HepG2 (cell line): ENCODE measurements at regions not wholly inside any gene's neighbourhood (a gene's known extent, or its start where the extent isn't known, plus 50 kb on each side); places are given as distances from the start of the nearest gene placed in this dataset.

Experiments
- ATAC-seq: fragments of 200-7000 bp; cut with Tn5 transposase; 3 replicates; pipeline ENCODE4 v1.9.1; 2020; ENCODE audit warnings: mild to moderate bottlenecking, moderate library complexity
- BruUV-seq: library from RNA; stranded (reverse); fragments of 400-500 nt; replicated peaks from 2 replicates; lab custom pipeline; 2021; lab: Mats Ljungman, UMichigan
- CTCF ChIA-PET: fragments of 300-600 bp; formaldehyde crosslinking; extraction: SDS; loops from one replicate; lab custom pipeline; 2021; ENCODE audit warnings: low total read pairs, inconsistent platforms, low intra/inter-chr PET ratio; lab: Yijun Ruan, JAX
- POLR2A ChIA-PET: fragments of 350-600 bp; sonication (Branson Sonifier 250); formaldehyde crosslinking; loops from one replicate; lab custom pipeline; 2020; ENCODE audit warnings: antibody characterized with exemption, inconsistent platforms; lab: Yijun Ruan, JAX
- DNase-seq: peaks from one replicate; pipeline ENCODE4 v3.0.0-alpha.2; 2015; ENCODE audit warnings: low spot score
- FAIRE-seq: peaks from 3 replicates; lab custom pipeline; 2011; peaks lifted over from hg19 to GRCh38; lab: Jason Lieb, UNC
- H2AFZ ChIP-seq: one replicate; pipeline ENCODE4 v1.6.1; 2011; ENCODE audit warnings: low read length, inconsistent platforms
- H3K27ac ChIP-seq: fragments of 300-600 bp; 3 replicates; pipeline ENCODE4 v1.8.0; 2011; ENCODE audit warnings: mixed run types, mild to moderate bottlenecking, mixed read lengths, low read length, inconsistent platforms; ENCODE audit not compliant: insufficient read depth; ENCODE audit errors: extremely low read length
- H3K27me3 ChIP-seq, 2 experiments: fragments of 200-600 bp in 1 of 2; 2 replicates in 1 of 2; 3 replicates in 1 of 2; pipeline versions ENCODE4 v1.6.0 to v1.8.0; 2011; ENCODE audit warnings: low read length in 2 of 2, mild to moderate bottlenecking in 2 of 2, moderate library complexity in 2 of 2, inconsistent platforms in 1 of 2; ENCODE audit not compliant: insufficient read depth in 2 of 2, control insufficient read depth in 1 of 2
- H3K36me3 ChIP-seq, 2 experiments: fragments of 200-600 bp in 1 of 2; replicated peaks in 1 of 2; 2 replicates in 1 of 2; 3 replicates in 1 of 2; pipeline versions ENCODE4 v1.5.1 to v1.8.0; 2011; ENCODE audit warnings: low read length in 2 of 2, inconsistent platforms in 1 of 2; ENCODE audit not compliant: insufficient read depth in 2 of 2, control insufficient read depth in 1 of 2
- H3K4me1 ChIP-seq: 2 replicates; pipeline ENCODE4 v1.5.1; 2012; ENCODE audit warnings: low read length, inconsistent platforms; ENCODE audit not compliant: insufficient read depth
- H3K4me2 ChIP-seq: 2 replicates; pipeline ENCODE4 v1.6.0; 2011; ENCODE audit warnings: low read depth, low read length, inconsistent platforms
- H3K4me3 ChIP-seq, 3 experiments: fragments of 200-600 bp in 1 of 3; sonication (generic), shearing (Covaris generic) in 1 of 3; replicated peaks in 1 of 3; 2 replicates each; pipeline ENCODE4 v1.5.1; 2011 to 2016; ENCODE audit warnings: low read length in 3 of 3, inconsistent platforms in 2 of 3, low read depth in 2 of 3, mild to moderate bottlenecking in 2 of 3, control low read depth in 1 of 3, mixed read lengths in 1 of 3; ENCODE audit not compliant: insufficient read depth in 1 of 3
- H3K79me2 ChIP-seq: one replicate; pipeline ENCODE4 v1.6.1; 2011; ENCODE audit warnings: low read length, inconsistent platforms; ENCODE audit not compliant: insufficient read depth
- H3K9ac ChIP-seq: 2 replicates; pipeline ENCODE4 v1.6.0; 2011; ENCODE audit warnings: mild to moderate bottlenecking, low read depth, low read length, inconsistent platforms; ENCODE audit not compliant: insufficient read depth
- H3K9me3 ChIP-seq: 2 replicates; pipeline ENCODE4 v1.5.1; 2012; ENCODE audit warnings: mild to moderate bottlenecking, low read length
- H4K20me1 ChIP-seq: 2 replicates; pipeline ENCODE4 v1.6.0; 2011; ENCODE audit warnings: inconsistent platforms, mild to moderate bottlenecking, low read length, moderate library complexity; ENCODE audit not compliant: insufficient read depth
- BRF2 ChIP-seq: sonication (generic); formaldehyde crosslinking; IDR thresholded peaks from 2 replicates; pipeline ENCODE4 v1.8.1; 2022; ENCODE audit warnings: mild to moderate bottlenecking, missing genetic modification reagents
- CCAR2 ChIP-seq: fragments of 200-400 bp; formaldehyde crosslinking; optimal IDR thresholded peaks from 2 replicates; pipeline ENCODE3; 2018; ENCODE audit warnings: low read depth, mild to moderate bottlenecking, low read length, moderate library complexity
- EED ChIP-seq: sonication (generic); formaldehyde crosslinking; IDR thresholded peaks from 2 replicates; pipeline ENCODE4 v1.5.0; 2020; ENCODE audit warnings: mild to moderate bottlenecking, missing genetic modification reagents
- JUND ChIP-seq: sonication (generic); formaldehyde crosslinking; IDR thresholded peaks from 2 replicates; pipeline ENCODE4 v1.8.0; 2022; ENCODE audit warnings: mild to moderate bottlenecking, missing genetic modification reagents
- MBNL3 ChIP-seq: fragments of 250-450 bp; sonication (Bioruptor Pico); conservative IDR thresholded peaks from 2 replicates; pipeline ENCODE4 v1.8.0; 2022; ENCODE audit warnings: mild to moderate bottlenecking, inconsistent platforms
- MXI1 ChIP-seq: IDR thresholded peaks from 3 replicates; pipeline ENCODE4 v1.6.1; 2012; ENCODE audit warnings: low read depth, low read length, inconsistent platforms, borderline replicate concordance
- NCOR1 ChIP-seq: fragments of 200-600 bp; sonication (generic); IDR thresholded peaks from 2 replicates; pipeline ENCODE4 v1.7.0; 2017; ENCODE audit warnings: antibody characterized with exemption, low read length, borderline replicate concordance
- PRMT3 ChIP-seq: sonication (generic); formaldehyde crosslinking; IDR thresholded peaks from 2 replicates; pipeline ENCODE4 v1.8.1; 2022; ENCODE audit warnings: low read depth, mild to moderate bottlenecking, moderate library complexity, missing genetic modification reagents, borderline replicate concordance
- SUZ12 ChIP-seq: fragments of 150-350 bp; IDR thresholded peaks from 2 replicates; pipeline ENCODE4 v1.6.1; 2014; ENCODE audit warnings: low read depth, low read length
- XBP1 ChIP-seq: sonication (generic); formaldehyde crosslinking; IDR thresholded peaks from 2 replicates; pipeline ENCODE4 v1.5.0; 2020; ENCODE audit warnings: missing genetic modification reagents
- ZNF670 ChIP-seq: sonication (generic); formaldehyde crosslinking; IDR thresholded peaks from 2 replicates; pipeline ENCODE4 v1.8.0; 2022; ENCODE audit warnings: mild to moderate bottlenecking, missing genetic modification reagents, borderline replicate concordance
- WGBS: methylation state at CpG from one replicate; pipeline ENCODE4 v1.1.6; 2017; ENCODE audit warnings: low lambda C conversion rate; 5-methylcytosine and 5-hydroxymethylcytosine counted together
- in situ Hi-C: cut with HindIII; loops from 2 replicates; pipeline ENCODE4 v1.10.0; 2017; ENCODE audit warnings: low pct_unique_long_range_greater_than_20kb; ENCODE audit not compliant: extremely low pct_ligation_motif_present
- intact Hi-C: fragments of 100-400 bp; cut with micrococcal nuclease; formaldehyde crosslinking; loops from one replicate; pipeline ENCODE4 v1.10.0; 2022; ENCODE audit not compliant: unreplicated experiment
- TF ChIP-seq, protein P1 (sequence below): IDR thresholded peaks from 2 replicates; pipeline ENCODE4 v1.6.1; 2016; ENCODE audit warnings: missing biosample characterization, missing genetic modification reagents, low read depth
- TF ChIP-seq, protein P2 (sequence below): sonication (generic); formaldehyde crosslinking; IDR thresholded peaks from 2 replicates; pipeline ENCODE4 v1.4.0; 2020; ENCODE audit warnings: missing genetic modification reagents
- TF ChIP-seq, protein P3 (sequence below): sonication (generic); formaldehyde crosslinking; IDR thresholded peaks from 2 replicates; pipeline ENCODE4 v1.5.0; 2020; ENCODE audit warnings: missing genetic modification reagents, mild to moderate bottlenecking, borderline replicate concordance
- TF ChIP-seq, protein P4 (sequence below): fragments of 450-650 bp; IDR thresholded peaks from 2 replicates; pipeline ENCODE4 v1.6.1; 2016

DNA sequence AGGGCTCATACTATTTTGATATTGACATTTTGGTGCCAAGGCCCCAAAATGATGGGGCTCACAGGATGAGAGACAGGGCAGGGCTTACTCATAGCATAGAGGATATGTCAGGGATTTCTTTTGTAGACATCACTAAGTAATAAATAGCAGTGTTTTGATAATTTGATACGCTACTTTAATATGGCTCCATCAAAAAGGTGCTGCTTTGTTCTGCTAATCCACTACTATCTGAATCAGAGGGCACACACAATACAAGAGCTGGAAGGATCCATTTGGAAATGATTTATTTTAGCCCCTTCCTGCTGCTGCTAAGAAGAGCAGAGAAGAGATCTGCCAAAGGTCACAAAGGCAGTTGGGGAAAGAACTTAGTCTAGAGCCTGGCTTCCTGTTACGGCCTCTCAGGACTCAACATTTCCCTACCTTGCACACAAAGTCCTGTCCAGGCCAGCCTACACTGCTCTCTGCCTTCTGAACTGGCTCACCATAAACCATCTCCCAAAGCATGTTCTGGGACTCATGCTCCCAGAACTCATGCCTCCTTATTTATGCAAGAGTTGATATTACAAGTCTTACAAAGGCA is 261.3 kb upstream of the ARHGAP20 start:
- FAIRE-seq: no peak
- in situ Hi-C loops: no loop called here
- CTCF ChIA-PET: no interaction called here

More for the DNA sequence above, 261.3 kb upstream of the ARHGAP20 start:
- ATAC-seq: no peak
- Histone ChIP-seq H3K79me2 (no peaks in the 10 kb centered on the region), H3K27ac (no peak overlapping the region), H3K4me1 (no peaks in the 10 kb centered on the region), H3K4me2 (no peak overlapping the region), H3K27me3 (no peaks in the 10 kb centered on the region; a peak in 1 of 5 replicates), H3K36me3 (no peaks in the 10 kb centered on the region), H3K9me3 (no peaks in the 10 kb centered on the region), H3K9ac (no peak overlapping the region), H3K4me3 (no peak overlapping the region), H2AFZ (no peak overlapping the region), H4K20me1 (no peaks in the 10 kb centered on the region)
- POLR2A ChIA-PET: no interaction called here
- no TSS peak for BruUV-seq
- TF ChIP-seq PRMT3 (CRISPR knock-in tag) (no peak), SUZ12 (no peak), CCAR2 (no peak), BRF2 (CRISPR knock-in tag) (no peak), MXI1 (no peak), EED (CRISPR knock-in tag) (no peak), JUND (CRISPR knock-in tag) (no peak), MBNL3 (CRISPR knock-in tag) (no peak), ZNF670 (no peak), XBP1 (CRISPR knock-in tag) (no peak), NCOR1 (no peak)
- TF ChIP-seq, protein P1, sequence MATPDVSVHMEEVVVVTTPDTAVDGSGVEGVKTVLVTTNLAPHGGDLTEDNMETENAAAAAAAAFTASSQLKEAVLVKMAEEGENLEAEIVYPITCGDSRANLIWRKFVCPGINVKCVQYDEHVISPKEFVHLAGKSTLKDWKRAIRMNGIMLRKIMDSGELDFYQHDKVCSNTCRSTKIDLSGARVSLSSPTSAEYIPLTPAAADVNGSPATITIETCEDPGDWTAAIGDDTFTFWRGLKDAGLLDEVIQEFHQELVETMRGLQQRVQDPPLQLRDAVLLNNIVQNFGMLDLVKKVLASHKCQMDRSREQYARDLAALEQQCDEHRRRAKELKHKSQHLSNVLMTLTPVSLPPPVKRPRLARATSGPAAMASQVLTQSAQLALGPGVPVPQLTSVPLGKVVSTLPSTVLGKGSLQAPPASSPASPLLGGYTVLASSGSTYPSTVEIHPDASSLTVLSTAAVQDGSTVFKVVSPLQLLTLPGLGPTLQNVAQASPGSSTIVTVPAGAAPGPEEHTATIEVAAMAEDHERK (CRISPR knock-in tag): no peak
- TF ChIP-seq, protein P2, sequence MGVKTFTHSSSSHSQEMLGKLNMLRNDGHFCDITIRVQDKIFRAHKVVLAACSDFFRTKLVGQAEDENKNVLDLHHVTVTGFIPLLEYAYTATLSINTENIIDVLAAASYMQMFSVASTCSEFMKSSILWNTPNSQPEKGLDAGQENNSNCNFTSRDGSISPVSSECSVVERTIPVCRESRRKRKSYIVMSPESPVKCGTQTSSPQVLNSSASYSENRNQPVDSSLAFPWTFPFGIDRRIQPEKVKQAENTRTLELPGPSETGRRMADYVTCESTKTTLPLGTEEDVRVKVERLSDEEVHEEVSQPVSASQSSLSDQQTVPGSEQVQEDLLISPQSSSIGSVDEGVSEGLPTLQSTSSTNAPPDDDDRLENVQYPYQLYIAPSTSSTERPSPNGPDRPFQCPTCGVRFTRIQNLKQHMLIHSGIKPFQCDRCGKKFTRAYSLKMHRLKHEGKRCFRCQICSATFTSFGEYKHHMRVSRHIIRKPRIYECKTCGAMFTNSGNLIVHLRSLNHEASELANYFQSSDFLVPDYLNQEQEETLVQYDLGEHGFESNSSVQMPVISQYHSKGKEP (CRISPR knock-in tag): no peak
- TF ChIP-seq, protein P3, sequence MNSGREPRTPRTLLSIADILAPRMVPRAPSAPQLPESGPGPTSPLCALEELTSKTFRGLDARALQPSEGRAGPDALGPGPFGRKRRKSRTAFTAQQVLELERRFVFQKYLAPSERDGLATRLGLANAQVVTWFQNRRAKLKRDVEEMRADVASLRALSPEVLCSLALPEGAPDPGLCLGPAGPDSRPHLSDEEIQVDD (CRISPR knock-in tag): no peak
- TF ChIP-seq, protein P4, sequence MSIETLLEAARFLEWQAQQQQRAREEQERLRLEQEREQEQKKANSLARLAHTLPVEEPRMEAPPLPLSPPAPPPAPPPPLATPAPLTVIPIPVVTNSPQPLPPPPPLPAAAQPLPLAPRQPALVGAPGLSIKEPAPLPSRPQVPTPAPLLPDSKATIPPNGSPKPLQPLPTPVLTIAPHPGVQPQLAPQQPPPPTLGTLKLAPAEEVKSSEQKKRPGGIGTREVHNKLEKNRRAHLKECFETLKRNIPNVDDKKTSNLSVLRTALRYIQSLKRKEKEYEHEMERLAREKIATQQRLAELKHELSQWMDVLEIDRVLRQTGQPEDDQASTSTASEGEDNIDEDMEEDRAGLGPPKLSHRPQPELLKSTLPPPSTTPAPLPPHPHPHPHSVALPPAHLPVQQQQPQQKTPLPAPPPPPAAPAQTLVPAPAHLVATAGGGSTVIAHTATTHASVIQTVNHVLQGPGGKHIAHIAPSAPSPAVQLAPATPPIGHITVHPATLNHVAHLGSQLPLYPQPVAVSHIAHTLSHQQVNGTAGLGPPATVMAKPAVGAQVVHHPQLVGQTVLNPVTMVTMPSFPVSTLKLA: no peak
- no peak for DNase-seq
- intact Hi-C loops: no loop called here
- 68% methylated on average over 2 of the region's 2 CpGs for WGBS
